GM23338 (cell line): ENCODE measurements at regions not wholly inside any gene's neighbourhood (a gene's known extent, or its start where the extent isn't known, plus 50 kb on each side); places are given as distances from the start of the nearest gene placed in this dataset.

Source experiments
- ATAC-seq: fragments of 200-7000 bp; cut with Tn5 transposase; 3 replicates; pipeline ENCODE4 v1.9.1; 2020
- DNase-seq: peaks from one replicate; pipeline ENCODE4 v3.0.0-alpha.2; 2015; ENCODE audit warnings: low spot score
- H2AFZ ChIP-seq: fragments of 200-600 bp; sonication (generic); 2 replicates; pipeline ENCODE4 v1.8.0; 2016; ENCODE audit warnings: antibody characterized with exemption, mild to moderate bottlenecking, moderate library complexity
- H3F3A ChIP-seq: fragments of 200-600 bp; sonication (generic); replicated peaks from 2 replicates; pipeline ENCODE4 v1.8.0; 2017; ENCODE audit warnings: antibody characterized with exemption, mixed run types, low read depth
- H3K27ac ChIP-seq: fragments of 200-600 bp; sonication (generic); 2 replicates; pipeline ENCODE4 v1.6.1; 2016; ENCODE audit warnings: low read depth
- H3K27me3 ChIP-seq: fragments of 200-600 bp; sonication (generic); 2 replicates; pipeline ENCODE4 v1.8.0; 2016; ENCODE audit warnings: mild to moderate bottlenecking, mixed run types, moderate library complexity; ENCODE audit not compliant: insufficient read depth
- H3K36me3 ChIP-seq: fragments of 200-600 bp; sonication (generic); 2 replicates; pipeline ENCODE4 v1.8.0; 2016; ENCODE audit warnings: mild to moderate bottlenecking; ENCODE audit not compliant: insufficient read depth
- H3K4me1 ChIP-seq: fragments of 200-600 bp; sonication (generic); 2 replicates; pipeline ENCODE4 v1.8.0; 2016; ENCODE audit warnings: mild to moderate bottlenecking, moderate library complexity; ENCODE audit not compliant: insufficient read depth
- H3K4me2 ChIP-seq: fragments of 200-600 bp; sonication (generic); 2 replicates; pipeline ENCODE4 v1.7.1; 2017; ENCODE audit warnings: mixed run types
- H3K4me3 ChIP-seq: fragments of 200-600 bp; sonication (generic); 2 replicates; pipeline ENCODE4 v1.6.1; 2016; ENCODE audit warnings: mixed run types
- H3K79me2 ChIP-seq: fragments of 200-600 bp; sonication (generic); replicated peaks from 2 replicates; pipeline ENCODE4 v1.8.0; 2017; ENCODE audit warnings: mild to moderate bottlenecking; ENCODE audit not compliant: insufficient read depth
- H3K9me2 ChIP-seq: fragments of 200-600 bp; sonication (generic); 2 replicates; pipeline ENCODE4 v1.8.0; 2017; ENCODE audit not compliant: insufficient read depth
- H4K20me1 ChIP-seq: fragments of 200-600 bp; sonication (generic); replicated peaks from 2 replicates; pipeline ENCODE4 v1.8.0; 2017; ENCODE audit warnings: mild to moderate bottlenecking; ENCODE audit not compliant: insufficient read depth
- H3K27ac Mint-ChIP-seq: 2 replicates; pipeline ENCODE4 v1.8.0; 2020; ENCODE audit warnings: inconsistent platforms, mild to moderate bottlenecking, moderate library complexity, mixed read lengths
- H3K27me3 Mint-ChIP-seq: 3 replicates; pipeline ENCODE4 v1.8.0; 2022; ENCODE audit warnings: low read depth, mild to moderate bottlenecking, moderate library complexity, mixed read lengths, inconsistent platforms; ENCODE audit not compliant: insufficient read depth, poor library complexity
- H3K36me3 Mint-ChIP-seq: 3 replicates; pipeline ENCODE4 v1.8.0; 2021; ENCODE audit warnings: low read depth, mild to moderate bottlenecking, inconsistent platforms, moderate library complexity, mixed read lengths
- H3K4me1 Mint-ChIP-seq: 3 replicates; pipeline ENCODE4 v1.8.0; 2020; ENCODE audit warnings: mild to moderate bottlenecking, inconsistent platforms, mixed read lengths
- H3K4me3 Mint-ChIP-seq: 3 replicates; pipeline ENCODE4 v1.8.0; 2021; ENCODE audit warnings: moderate library complexity, mild to moderate bottlenecking, inconsistent platforms, mixed read lengths
- H3K9me3 Mint-ChIP-seq: 3 replicates; pipeline ENCODE4 v1.8.0; 2020; ENCODE audit warnings: moderate library complexity, mild to moderate bottlenecking, inconsistent platforms, mixed read lengths
- ETS1 ChIP-seq: IDR thresholded peaks from 2 replicates; pipeline ENCODE4 v1.6.1; 2016; ENCODE audit warnings: antibody characterized with exemption
- EZH2phosphoT487 ChIP-seq: fragments of 200-600 bp; sonication (generic); IDR thresholded peaks from one replicate; pipeline ENCODE4 v1.8.1; 2018; ENCODE audit warnings: antibody characterized with exemption; ENCODE audit not compliant: unreplicated experiment
- NANOG ChIP-seq: IDR thresholded peaks from 2 replicates; pipeline ENCODE4 v1.6.1; 2016; ENCODE audit warnings: antibody characterized with exemption, borderline replicate concordance
- POLR2AphosphoS5 ChIP-seq: IDR thresholded peaks from 2 replicates; pipeline ENCODE4 v1.6.1; 2016; ENCODE audit warnings: antibody characterized with exemption, low read depth
- ZNF114 ChIP-seq: fragments of 250-450 bp; sonication (Bioruptor Pico); IDR thresholded peaks from 2 replicates; pipeline ENCODE4 v1.5.0; 2020; ENCODE audit warnings: mild to moderate bottlenecking, moderate library complexity
- TF ChIP-seq, protein P1 (sequence below): fragments of 250-450 bp; sonication (Bioruptor Pico); IDR thresholded peaks from 2 replicates; pipeline ENCODE4 v1.5.0; 2020; ENCODE audit warnings: mild to moderate bottlenecking, moderate library complexity
- TF ChIP-seq, protein P2 (sequence below): IDR thresholded peaks from one replicate; pipeline ENCODE4 v1.6.1; 2018; ENCODE audit warnings: antibody characterized with exemption; ENCODE audit not compliant: unreplicated experiment
- TF ChIP-seq, protein P3 (sequence below), 2 experiments: fragments of 200-600 bp in 1 of 2; sonication (generic) in 1 of 2; conservative IDR thresholded peaks; 2 replicates each; pipeline versions ENCODE4 v1.5.1 to v1.6.1; 2016 to 2017; ENCODE audit warnings: antibody characterized with exemption in 2 of 2, low read depth in 2 of 2, mild to moderate bottlenecking in 2 of 2, moderate library complexity in 1 of 2

- ATAC-seq (no peak), DNase-seq (no peak)
- Histone ChIP-seq H3K4me1 (peaks cover 3% of the 10 kb centered on the region; the same call in 1 of the 2 replicates), H3K27me3 (peaks cover 23% of the 10 kb centered on the region), H2AFZ (peak overlapping the region; percentile 83; the same call in 1 of the 2 replicates), H3F3A (no peaks in the 10 kb centered on the region), H3K4me3 (no peak overlapping the region), H3K36me3 (no peaks in the 10 kb centered on the region; the same call in 1 of the 2 replicates), H3K79me2 (no peaks in the 10 kb centered on the region), H3K9me2 (0 out of 2 replicates have a peak, but pooled peaks cover 3% of the 10 kb centered on the region), H3K4me2 (no peak overlapping the region), H3K27ac (no peak overlapping the region), H4K20me1 (no peaks in the 10 kb centered on the region)
- H3K9me3 Mint-ChIP-seq = no peaks in the 10 kb centered on the region; the same call in 1 of the 3 replicates
- TF ChIP-seq EZH2phosphoT487 = no peak
- TF ChIP-seq POLR2AphosphoS5 = no peak
- H3K4me1 Mint-ChIP-seq = peaks cover 10% of the 10 kb centered on the region; the same call in 2 of the 3 replicates
- H3K36me3 Mint-ChIP-seq = no peaks in the 10 kb centered on the region; the same call in 2 of the 3 replicates
- peaks cover 7% of the 10 kb centered on the region for H3K27me3 Mint-ChIP-seq
- H3K27ac Mint-ChIP-seq = no peak overlapping the region
- H3K4me3 Mint-ChIP-seq = no peak overlapping the region
Measured at GRCh38 chr2:64773461-64774118, 119.9 kb upstream of the SERTAD2 start.

DNA sequence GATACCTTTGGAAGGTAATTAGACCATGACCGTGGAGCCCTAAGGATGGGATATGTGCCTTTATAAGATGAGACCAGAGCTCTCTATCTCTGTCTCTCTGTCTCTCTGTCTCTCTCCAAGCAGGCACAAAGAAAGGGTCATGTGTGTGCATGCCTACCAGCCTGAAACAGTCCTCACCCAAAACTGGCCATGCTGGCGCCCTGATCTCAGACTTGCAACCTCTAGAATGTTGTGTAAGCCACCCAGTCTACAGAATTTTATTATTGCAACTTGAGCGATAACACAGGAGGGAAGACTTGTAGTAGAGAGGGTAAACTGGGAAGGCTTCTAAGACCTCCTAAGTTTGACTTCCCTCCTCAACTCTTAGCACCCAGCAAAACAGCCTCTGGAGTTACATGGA lies 124.1 kb upstream of the SERTAD2 start:
- Histone ChIP-seq H3K9me2 (0 out of 2 replicates have a peak, but pooled peaks cover 5% of the 10 kb centered on the region), H2AFZ (no peak overlapping the region), H3K27ac (no peak overlapping the region), H3K27me3 (no peaks in the 10 kb centered on the region), H3K4me3 (no peak overlapping the region), H3K4me2 (no peak overlapping the region), H4K20me1 (no peaks in the 10 kb centered on the region), H3F3A (no peaks in the 10 kb centered on the region), H3K4me1 (no peaks in the 10 kb centered on the region; the same call in 1 of the 2 replicates), H3K36me3 (no peaks in the 10 kb centered on the region; the same call in 1 of the 2 replicates), H3K79me2 (no peaks in the 10 kb centered on the region)
- Mint-ChIP-seq H3K4me3 (no peak overlapping the region), H3K9me3 (no peaks in the 10 kb centered on the region; the same call in 1 of the 3 replicates), H3K4me1 (no peaks in the 10 kb centered on the region), H3K27me3 (peaks cover 1% of the 10 kb centered on the region), H3K27ac (no peak overlapping the region), H3K36me3 (no peaks in the 10 kb centered on the region)
- DNase-seq (no peak), ATAC-seq (no peak)
- TF ChIP-seq ETS1 (no peak), NANOG (no peak), ZNF114 (CRISPR knock-in tag) (no peak)
- TF ChIP-seq, protein P1, sequence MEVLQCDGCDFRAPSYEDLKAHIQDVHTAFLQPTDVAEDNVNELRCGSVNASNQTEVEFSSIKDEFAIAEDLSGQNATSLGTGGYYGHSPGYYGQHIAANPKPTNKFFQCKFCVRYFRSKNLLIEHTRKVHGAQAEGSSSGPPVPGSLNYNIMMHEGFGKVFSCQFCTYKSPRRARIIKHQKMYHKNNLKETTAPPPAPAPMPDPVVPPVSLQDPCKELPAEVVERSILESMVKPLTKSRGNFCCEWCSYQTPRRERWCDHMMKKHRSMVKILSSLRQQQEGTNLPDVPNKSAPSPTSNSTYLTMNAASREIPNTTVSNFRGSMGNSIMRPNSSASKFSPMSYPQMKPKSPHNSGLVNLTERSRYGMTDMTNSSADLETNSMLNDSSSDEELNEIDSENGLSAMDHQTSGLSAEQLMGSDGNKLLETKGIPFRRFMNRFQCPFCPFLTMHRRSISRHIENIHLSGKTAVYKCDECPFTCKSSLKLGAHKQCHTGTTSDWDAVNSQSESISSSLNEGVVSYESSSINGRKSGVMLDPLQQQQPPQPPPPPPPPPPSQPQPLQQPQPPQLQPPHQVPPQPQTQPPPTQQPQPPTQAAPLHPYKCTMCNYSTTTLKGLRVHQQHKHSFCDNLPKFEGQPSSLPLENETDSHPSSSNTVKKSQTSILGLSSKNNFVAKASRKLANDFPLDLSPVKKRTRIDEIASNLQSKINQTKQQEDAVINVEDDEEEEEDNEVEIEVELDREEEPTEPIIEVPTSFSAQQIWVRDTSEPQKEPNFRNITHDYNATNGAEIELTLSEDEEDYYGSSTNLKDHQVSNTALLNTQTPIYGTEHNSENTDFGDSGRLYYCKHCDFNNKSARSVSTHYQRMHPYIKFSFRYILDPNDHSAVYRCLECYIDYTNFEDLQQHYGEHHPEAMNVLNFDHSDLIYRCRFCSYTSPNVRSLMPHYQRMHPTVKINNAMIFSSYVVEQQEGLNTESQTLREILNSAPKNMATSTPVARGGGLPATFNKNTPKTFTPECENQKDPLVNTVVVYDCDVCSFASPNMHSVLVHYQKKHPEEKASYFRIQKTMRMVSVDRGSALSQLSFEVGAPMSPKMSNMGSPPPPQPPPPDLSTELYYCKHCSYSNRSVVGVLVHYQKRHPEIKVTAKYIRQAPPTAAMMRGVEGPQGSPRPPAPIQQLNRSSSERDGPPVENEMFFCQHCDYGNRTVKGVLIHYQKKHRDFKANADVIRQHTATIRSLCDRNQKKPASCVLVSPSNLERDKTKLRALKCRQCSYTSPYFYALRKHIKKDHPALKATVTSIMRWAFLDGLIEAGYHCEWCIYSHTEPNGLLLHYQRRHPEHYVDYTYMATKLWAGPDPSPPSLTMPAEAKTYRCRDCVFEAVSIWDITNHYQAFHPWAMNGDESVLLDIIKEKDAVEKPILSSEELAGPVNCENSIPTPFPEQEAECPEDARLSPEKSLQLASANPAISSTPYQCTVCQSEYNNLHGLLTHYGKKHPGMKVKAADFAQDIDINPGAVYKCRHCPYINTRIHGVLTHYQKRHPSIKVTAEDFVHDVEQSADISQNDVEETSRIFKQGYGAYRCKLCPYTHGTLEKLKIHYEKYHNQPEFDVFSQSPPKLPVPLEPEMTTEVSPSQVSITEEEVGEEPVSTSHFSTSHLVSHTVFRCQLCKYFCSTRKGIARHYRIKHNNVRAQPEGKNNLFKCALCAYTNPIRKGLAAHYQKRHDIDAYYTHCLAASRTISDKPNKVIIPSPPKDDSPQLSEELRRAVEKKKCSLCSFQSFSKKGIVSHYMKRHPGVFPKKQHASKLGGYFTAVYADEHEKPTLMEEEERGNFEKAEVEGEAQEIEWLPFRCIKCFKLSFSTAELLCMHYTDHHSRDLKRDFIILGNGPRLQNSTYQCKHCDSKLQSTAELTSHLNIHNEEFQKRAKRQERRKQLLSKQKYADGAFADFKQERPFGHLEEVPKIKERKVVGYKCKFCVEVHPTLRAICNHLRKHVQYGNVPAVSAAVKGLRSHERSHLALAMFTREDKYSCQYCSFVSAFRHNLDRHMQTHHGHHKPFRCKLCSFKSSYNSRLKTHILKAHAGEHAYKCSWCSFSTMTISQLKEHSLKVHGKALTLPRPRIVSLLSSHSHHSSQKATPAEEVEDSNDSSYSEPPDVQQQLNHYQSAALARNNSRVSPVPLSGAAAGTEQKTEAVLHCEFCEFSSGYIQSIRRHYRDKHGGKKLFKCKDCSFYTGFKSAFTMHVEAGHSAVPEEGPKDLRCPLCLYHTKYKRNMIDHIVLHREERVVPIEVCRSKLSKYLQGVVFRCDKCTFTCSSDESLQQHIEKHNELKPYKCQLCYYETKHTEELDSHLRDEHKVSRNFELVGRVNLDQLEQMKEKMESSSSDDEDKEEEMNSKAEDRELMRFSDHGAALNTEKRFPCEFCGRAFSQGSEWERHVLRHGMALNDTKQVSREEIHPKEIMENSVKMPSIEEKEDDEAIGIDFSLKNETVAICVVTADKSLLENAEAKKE (CRISPR knock-in tag) = no peak
- TF ChIP-seq, protein P2, sequence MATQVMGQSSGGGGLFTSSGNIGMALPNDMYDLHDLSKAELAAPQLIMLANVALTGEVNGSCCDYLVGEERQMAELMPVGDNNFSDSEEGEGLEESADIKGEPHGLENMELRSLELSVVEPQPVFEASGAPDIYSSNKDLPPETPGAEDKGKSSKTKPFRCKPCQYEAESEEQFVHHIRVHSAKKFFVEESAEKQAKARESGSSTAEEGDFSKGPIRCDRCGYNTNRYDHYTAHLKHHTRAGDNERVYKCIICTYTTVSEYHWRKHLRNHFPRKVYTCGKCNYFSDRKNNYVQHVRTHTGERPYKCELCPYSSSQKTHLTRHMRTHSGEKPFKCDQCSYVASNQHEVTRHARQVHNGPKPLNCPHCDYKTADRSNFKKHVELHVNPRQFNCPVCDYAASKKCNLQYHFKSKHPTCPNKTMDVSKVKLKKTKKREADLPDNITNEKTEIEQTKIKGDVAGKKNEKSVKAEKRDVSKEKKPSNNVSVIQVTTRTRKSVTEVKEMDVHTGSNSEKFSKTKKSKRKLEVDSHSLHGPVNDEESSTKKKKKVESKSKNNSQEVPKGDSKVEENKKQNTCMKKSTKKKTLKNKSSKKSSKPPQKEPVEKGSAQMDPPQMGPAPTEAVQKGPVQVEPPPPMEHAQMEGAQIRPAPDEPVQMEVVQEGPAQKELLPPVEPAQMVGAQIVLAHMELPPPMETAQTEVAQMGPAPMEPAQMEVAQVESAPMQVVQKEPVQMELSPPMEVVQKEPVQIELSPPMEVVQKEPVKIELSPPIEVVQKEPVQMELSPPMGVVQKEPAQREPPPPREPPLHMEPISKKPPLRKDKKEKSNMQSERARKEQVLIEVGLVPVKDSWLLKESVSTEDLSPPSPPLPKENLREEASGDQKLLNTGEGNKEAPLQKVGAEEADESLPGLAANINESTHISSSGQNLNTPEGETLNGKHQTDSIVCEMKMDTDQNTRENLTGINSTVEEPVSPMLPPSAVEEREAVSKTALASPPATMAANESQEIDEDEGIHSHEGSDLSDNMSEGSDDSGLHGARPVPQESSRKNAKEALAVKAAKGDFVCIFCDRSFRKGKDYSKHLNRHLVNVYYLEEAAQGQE = no peak
- TF ChIP-seq, protein P3, sequence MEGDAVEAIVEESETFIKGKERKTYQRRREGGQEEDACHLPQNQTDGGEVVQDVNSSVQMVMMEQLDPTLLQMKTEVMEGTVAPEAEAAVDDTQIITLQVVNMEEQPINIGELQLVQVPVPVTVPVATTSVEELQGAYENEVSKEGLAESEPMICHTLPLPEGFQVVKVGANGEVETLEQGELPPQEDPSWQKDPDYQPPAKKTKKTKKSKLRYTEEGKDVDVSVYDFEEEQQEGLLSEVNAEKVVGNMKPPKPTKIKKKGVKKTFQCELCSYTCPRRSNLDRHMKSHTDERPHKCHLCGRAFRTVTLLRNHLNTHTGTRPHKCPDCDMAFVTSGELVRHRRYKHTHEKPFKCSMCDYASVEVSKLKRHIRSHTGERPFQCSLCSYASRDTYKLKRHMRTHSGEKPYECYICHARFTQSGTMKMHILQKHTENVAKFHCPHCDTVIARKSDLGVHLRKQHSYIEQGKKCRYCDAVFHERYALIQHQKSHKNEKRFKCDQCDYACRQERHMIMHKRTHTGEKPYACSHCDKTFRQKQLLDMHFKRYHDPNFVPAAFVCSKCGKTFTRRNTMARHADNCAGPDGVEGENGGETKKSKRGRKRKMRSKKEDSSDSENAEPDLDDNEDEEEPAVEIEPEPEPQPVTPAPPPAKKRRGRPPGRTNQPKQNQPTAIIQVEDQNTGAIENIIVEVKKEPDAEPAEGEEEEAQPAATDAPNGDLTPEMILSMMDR (conservative IDR thresholded peaks at IDR 0.05; ENCODE audit: low read depth in 2 of 2) = no peak
